Fibroblast of lung (primary cell): ENCODE measurements at regions not wholly inside any gene's neighbourhood (a gene's known extent, or its start where the extent isn't known, plus 50 kb on each side); places are given as distances from the start of the nearest gene placed in this dataset.
A peak's percentile ranks its signal among the peaks of the same experiment; 100 is the strongest.

Source experiments
- DNase-seq, 2 donors: peaks; one replicate each; pipeline versions ENCODE4 v3.0.0 to v3.0.0-alpha.2; 2010; ENCODE audit warnings: low read depth in 2 of 2
- H2AFZ ChIP-seq: 2 replicates; pipeline ENCODE4 v1.5.1; 2012; ENCODE audit warnings: low read length, control low read depth, inconsistent platforms
- H3K27ac ChIP-seq: 2 replicates; pipeline ENCODE4 v1.5.1; 2011; ENCODE audit warnings: low read length, control low read depth; ENCODE audit not compliant: insufficient read depth
- H3K27me3 ChIP-seq: 2 replicates; pipeline ENCODE4 v1.5.1; 2011; ENCODE audit warnings: mild to moderate bottlenecking, low read length; ENCODE audit not compliant: control insufficient read depth, insufficient read depth
- H3K36me3 ChIP-seq: 2 replicates; pipeline ENCODE4 v1.5.1; 2011; ENCODE audit warnings: low read length; ENCODE audit not compliant: control insufficient read depth, insufficient read depth
- H3K4me1 ChIP-seq: 2 replicates; pipeline ENCODE4 v1.5.1; 2011; ENCODE audit warnings: low read length; ENCODE audit not compliant: control insufficient read depth, insufficient read depth; ENCODE audit errors: extremely low read depth
- H3K4me2 ChIP-seq: 2 replicates; pipeline ENCODE4 v1.5.1; 2011; ENCODE audit warnings: low read length, control low read depth; ENCODE audit not compliant: insufficient read depth; ENCODE audit errors: extremely low read depth
- H3K4me3 ChIP-seq, 4 experiments: fragments of 200-600 bp in 1 of 4; sonication (generic) in 1 of 4; replicated peaks in 1 of 4; 2 replicates each; pipeline ENCODE4 v1.5.1; 2011 to 2016; ENCODE audit warnings: low read length in 4 of 4, low read depth in 3 of 4, mild to moderate bottlenecking in 3 of 4, control low read depth in 2 of 4, inconsistent platforms in 1 of 4, mixed read lengths in 1 of 4; ENCODE audit not compliant: insufficient read depth in 1 of 4; ENCODE audit errors: control extremely low read depth in 1 of 4
- H3K79me2 ChIP-seq: 2 replicates; pipeline ENCODE4 v1.5.1; 2012; ENCODE audit warnings: mild to moderate bottlenecking, low read length, inconsistent platforms; ENCODE audit not compliant: control insufficient read depth, insufficient read depth
- H3K9ac ChIP-seq: 2 replicates; pipeline ENCODE4 v1.5.1; 2011; ENCODE audit warnings: mild to moderate bottlenecking, low read length, control low read depth; ENCODE audit not compliant: insufficient read depth
- H3K9me3 ChIP-seq: 2 replicates; pipeline ENCODE4 v1.5.1; 2012; ENCODE audit warnings: low read depth, low read length; ENCODE audit not compliant: control insufficient read depth, insufficient read depth
- H4K20me1 ChIP-seq: 2 replicates; pipeline ENCODE4 v1.5.1; 2011; ENCODE audit warnings: low read length; ENCODE audit not compliant: control insufficient read depth, insufficient read depth; ENCODE audit errors: extremely low read depth
- CTCF ChIP-seq, 2 donors: IDR thresholded peaks in 1 of 2; conservative IDR thresholded peaks in 1 of 2; 1 replicate in 1 of 2; 2 replicates in 1 of 2; pipeline ENCODE4 v1.5.1; 2011 to 2012; ENCODE audit warnings: low read length in 2 of 2, control low read depth in 1 of 2, inconsistent platforms in 1 of 2, low read depth in 1 of 2, mild to moderate bottlenecking in 1 of 2
- EZH2 ChIP-seq: IDR thresholded peaks from 2 replicates; pipeline ENCODE4 v1.5.1; 2012; ENCODE audit warnings: low read length, control low read depth, mild to moderate bottlenecking; ENCODE audit errors: missing control alignments

GRCh38 chr3:160170409-160171370 lies 54.5 kb upstream of the C3orf80 start:
- no peak for DNase-seq
- no peak overlapping the region for H3K4me2 ChIP-seq
- TF ChIP-seq CTCF (conservative IDR thresholded peaks at IDR 0.05 in 1 of 2, IDR thresholded peaks at IDR 0.05 in 1 of 2; ENCODE audit: low read depth in 1 of 2, low read length in 2 of 2) = no peak
- no peak for TF ChIP-seq EZH2
- no peak overlapping the region for H3K4me3 ChIP-seq
- no peaks in the 10 kb centered on the region for H3K36me3 ChIP-seq
- H3K9me3 ChIP-seq = no peaks in the 10 kb centered on the region
- H3K27me3 ChIP-seq = no peaks in the 10 kb centered on the region
- no peaks in the 10 kb centered on the region for H3K79me2 ChIP-seq
- H3K27ac ChIP-seq = no peak overlapping the region
- H2AFZ ChIP-seq = no peak overlapping the region
- H3K4me1 ChIP-seq = peaks cover 8% of the 10 kb centered on the region
- H4K20me1 ChIP-seq = no peaks in the 10 kb centered on the region
- H3K9ac ChIP-seq = no peak overlapping the region

- no peaks in the 10 kb centered on the region for H3K27me3 ChIP-seq
Observed at GRCh38 chr3:160171813-160172212, 53.4 kb upstream of the C3orf80 start.

GRCh38 chr3:160174621-160175020 lies 50.6 kb upstream of the C3orf80 start:
- peak in 1 of 2 donors; percentile 69 for DNase-seq
- H3K9ac ChIP-seq = no peak overlapping the region

More at GRCh38 chr3:160171813-160172212, 53.4 kb upstream of the C3orf80 start:
- no peak overlapping the region for H3K4me2 ChIP-seq
- H4K20me1 ChIP-seq = no peaks in the 10 kb centered on the region
- DNase-seq = no peak
- no peaks in the 10 kb centered on the region for H3K36me3 ChIP-seq
- TF ChIP-seq EZH2 (no peak), CTCF (conservative IDR thresholded peaks at IDR 0.05 in 1 of 2, IDR thresholded peaks at IDR 0.05 in 1 of 2; ENCODE audit: low read depth in 1 of 2, low read length in 2 of 2) (no peak)
- H2AFZ ChIP-seq = no peak overlapping the region
- no peaks in the 10 kb centered on the region for H3K79me2 ChIP-seq
- no peak overlapping the region for H3K4me3 ChIP-seq
- H3K4me1 ChIP-seq = peaks cover 8% of the 10 kb centered on the region
- H3K9ac ChIP-seq = no peak overlapping the region
- H3K27ac ChIP-seq = no peak overlapping the region
- no peaks in the 10 kb centered on the region for H3K9me3 ChIP-seq

More at GRCh38 chr3:160174621-160175020, 50.6 kb upstream of the C3orf80 start:
- Histone ChIP-seq H3K4me1 (peaks cover under 1% of the 10 kb centered on the region), H3K27ac (no peak overlapping the region), H4K20me1 (no peaks in the 10 kb centered on the region), H3K4me3 (no peak overlapping the region), H3K36me3 (no peaks in the 10 kb centered on the region), H2AFZ (no peak overlapping the region), H3K4me2 (no peak overlapping the region), H3K9me3 (no peaks in the 10 kb centered on the region), H3K79me2 (no peaks in the 10 kb centered on the region), H3K27me3 (no peaks in the 10 kb centered on the region)
- TF ChIP-seq CTCF (conservative IDR thresholded peaks at IDR 0.05 in 1 of 2, IDR thresholded peaks at IDR 0.05 in 1 of 2; ENCODE audit: low read depth in 1 of 2, low read length in 2 of 2) (no peak), EZH2 (no peak)
